H1 (cell line): ENCODE measurements at regions not wholly inside any gene's neighbourhood (a gene's known extent, or its start where the extent isn't known, plus 50 kb on each side); places are given as distances from the start of the nearest gene placed in this dataset.

ENCODE experiments used
- CTCF ChIA-PET: fragments of 300-600 bp; sonication (Branson Sonifier 250); formaldehyde crosslinking; loops from one replicate; lab custom pipeline; 2021; ENCODE audit not compliant: partially characterized antibody; lab: Charles Lee
- POLR2A ChIA-PET: fragments of 300-600 bp; sonication (Branson Sonifier 250); formaldehyde crosslinking; loops from one replicate; lab custom pipeline; 2021; ENCODE audit warnings: inconsistent platforms; ENCODE audit not compliant: partially characterized antibody; lab: Charles Lee
- DNase-seq, 2 experiments: peaks; one replicate each; pipeline versions ENCODE4 v3.0.0 to v3.0.0-alpha.2; 2010 to 2022; ENCODE audit warnings: low spot score in 2 of 2, low read depth in 1 of 2, mixed read lengths in 1 of 2
- FAIRE-seq: peaks from 2 replicates; lab custom pipeline; 2011; peaks lifted over from hg19 to GRCh38; lab: Jason Lieb, UNC
- H2AFZ ChIP-seq: 2 replicates; pipeline ENCODE4 v1.8.1; 2012; ENCODE audit warnings: low read length, inconsistent platforms
- H2AK5ac ChIP-seq: 2 replicates; pipeline ENCODE4 v1.6.1; 2013; ENCODE audit warnings: low read depth, low read length
- H2BK120ac ChIP-seq: replicated peaks from 2 replicates; pipeline ENCODE3; 2013; ENCODE audit warnings: low read depth, low read length, inconsistent platforms
- H2BK12ac ChIP-seq: 2 replicates; pipeline ENCODE4 v1.6.1; 2013; ENCODE audit warnings: low read depth, low read length
- H2BK15ac ChIP-seq: 2 replicates; pipeline ENCODE4 v1.6.1; 2013; ENCODE audit warnings: low read length
- H2BK20ac ChIP-seq: 2 replicates; pipeline ENCODE4 v1.6.1; 2013; ENCODE audit warnings: low read length
- H2BK5ac ChIP-seq: 2 replicates; pipeline ENCODE4 v1.6.1; 2013; ENCODE audit warnings: low read depth, low read length
- H3K14ac ChIP-seq: 2 replicates; pipeline ENCODE4 v1.6.1; 2013; ENCODE audit warnings: inconsistent platforms; ENCODE audit not compliant: insufficient read length
- H3K18ac ChIP-seq: 2 replicates; pipeline ENCODE4 v1.6.1; 2013; ENCODE audit warnings: low read length; ENCODE audit errors: extremely low read depth
- H3K23ac ChIP-seq: 2 replicates; pipeline ENCODE4 v1.6.1; 2013; ENCODE audit warnings: inconsistent platforms; ENCODE audit not compliant: insufficient read length
- H3K23me2 ChIP-seq: 2 replicates; pipeline ENCODE4 v1.6.1; 2013; ENCODE audit warnings: low read depth, low read length
- H3K27ac ChIP-seq: 2 replicates; pipeline ENCODE4 v1.6.1; 2011; ENCODE audit warnings: low read depth, low read length, inconsistent platforms
- H3K27me3 ChIP-seq, 4 experiments: replicated peaks in 1 of 4; 1 replicate in 1 of 4; 2 replicates in 3 of 4; pipeline versions ENCODE4 v1.6.1 to v1.8.1; 2011 to 2013; ENCODE audit warnings: low read length in 3 of 4, mild to moderate bottlenecking in 3 of 4, inconsistent platforms in 2 of 4, mixed read lengths in 2 of 4, moderate library complexity in 1 of 4; ENCODE audit not compliant: control insufficient read depth in 3 of 4, insufficient read depth in 3 of 4; ENCODE audit errors: extremely low read depth in 1 of 4
- H3K36me3 ChIP-seq, 4 experiments: 2 replicates each; pipeline versions ENCODE4 v1.6.1 to v1.8.1; 2011 to 2013; ENCODE audit warnings: mild to moderate bottlenecking in 4 of 4, low read length in 3 of 4, moderate library complexity in 2 of 4, control low read depth in 1 of 4, inconsistent platforms in 1 of 4; ENCODE audit not compliant: insufficient read depth in 4 of 4, control insufficient read depth in 2 of 4
- H3K4ac ChIP-seq: replicated peaks from 2 replicates; pipeline ENCODE3; 2013; ENCODE audit warnings: low read length, low read depth, mixed read lengths, inconsistent platforms; ENCODE audit not compliant: insufficient read length
- H3K4me1 ChIP-seq, 4 experiments: replicated peaks in 1 of 4; 1 replicate in 1 of 4; 2 replicates in 3 of 4; pipeline versions ENCODE4 v1.6.1 to v1.8.1; 2011 to 2013; ENCODE audit warnings: low read length in 3 of 4, inconsistent platforms in 2 of 4, mixed read lengths in 1 of 4; ENCODE audit not compliant: insufficient read depth in 4 of 4, control insufficient read depth in 3 of 4
- H3K4me2 ChIP-seq, 2 experiments: 2 replicates each; pipeline versions ENCODE4 v1.6.1 to v1.8.1; 2011 to 2013; ENCODE audit warnings: low read depth in 2 of 2, low read length in 2 of 2, control low read depth in 1 of 2, inconsistent platforms in 1 of 2, mild to moderate bottlenecking in 1 of 2; ENCODE audit not compliant: insufficient read depth in 1 of 2
- H3K4me3 ChIP-seq, 4 experiments: fragments of 200-600, 300-600 bp in 1 of 4; sonication (generic), shearing (Covaris generic), sonication (Bioruptor Twin) in 1 of 4; 2 replicates each; pipeline versions ENCODE4 v1.5.1 to v1.8.1; 2011 to 2016; ENCODE audit warnings: low read length in 4 of 4, low read depth in 3 of 4, control low read depth in 2 of 4, inconsistent platforms in 2 of 4, mild to moderate bottlenecking in 2 of 4, mixed read lengths in 1 of 4, moderate library complexity in 1 of 4; ENCODE audit not compliant: insufficient read depth in 2 of 4; ENCODE audit errors: extremely low read depth in 1 of 4
- H3K56ac ChIP-seq: replicated peaks from 2 replicates; pipeline ENCODE3; 2013; ENCODE audit warnings: low read depth, mild to moderate bottlenecking, mixed read lengths, low read length, inconsistent platforms; ENCODE audit not compliant: insufficient read length
- H3K79me1 ChIP-seq: 2 replicates; pipeline ENCODE4 v1.6.1; 2013; ENCODE audit warnings: low read depth, low read length, control low read depth
- H3K79me2 ChIP-seq, 2 experiments: 2 replicates each; pipeline versions ENCODE4 v1.6.1 to v1.8.1; 2012 to 2013; ENCODE audit warnings: low read length in 2 of 2, mild to moderate bottlenecking in 2 of 2, inconsistent platforms in 1 of 2; ENCODE audit not compliant: insufficient read depth in 2 of 2, control insufficient read depth in 1 of 2
- H3K9ac ChIP-seq, 4 experiments: replicated peaks in 1 of 4; 1 replicate in 1 of 4; 2 replicates in 3 of 4; pipeline versions ENCODE4 v1.6.1 to v1.8.1; 2011 to 2013; ENCODE audit warnings: low read depth in 3 of 4, low read length in 3 of 4, control low read depth in 2 of 4, mild to moderate bottlenecking in 2 of 4, moderate library complexity in 2 of 4, inconsistent platforms in 1 of 4; ENCODE audit errors: extremely low read depth in 1 of 4
- H3K9me3 ChIP-seq, 2 experiments: 2 replicates each; pipeline versions ENCODE4 v1.6.1 to v1.8.1; 2012 to 2013; ENCODE audit warnings: mild to moderate bottlenecking in 2 of 2, moderate library complexity in 2 of 2, control low read depth in 1 of 2, inconsistent platforms in 1 of 2, low read depth in 1 of 2, low read length in 1 of 2, mixed read lengths in 1 of 2; ENCODE audit not compliant: insufficient read depth in 2 of 2
- H4K20me1 ChIP-seq, 2 experiments: replicated peaks in 1 of 2; 2 replicates each; pipeline versions ENCODE3 to v1.8.1; 2011 to 2013; ENCODE audit warnings: inconsistent platforms in 2 of 2, low read length in 2 of 2, mild to moderate bottlenecking in 1 of 2; ENCODE audit not compliant: insufficient read depth in 2 of 2, control insufficient read depth in 1 of 2
- H4K5ac ChIP-seq: 2 replicates; pipeline ENCODE4 v1.6.1; 2013; ENCODE audit warnings: low read length, low read depth, mixed read lengths, inconsistent platforms; ENCODE audit not compliant: insufficient read length
- H4K8ac ChIP-seq: 2 replicates; pipeline ENCODE4 v1.8.0; 2013; ENCODE audit warnings: mild to moderate bottlenecking, moderate library complexity, low read length, inconsistent platforms; ENCODE audit not compliant: insufficient read depth; ENCODE audit errors: extremely low read depth
- H4K91ac ChIP-seq: replicated peaks from 2 replicates; pipeline ENCODE3; 2013; ENCODE audit warnings: low read length, mixed read lengths, inconsistent platforms; ENCODE audit not compliant: insufficient read length
- ATF3 ChIP-seq: IDR thresholded peaks from 2 replicates; pipeline ENCODE4 v1.6.1; 2011; ENCODE audit warnings: low read depth, mild to moderate bottlenecking, low read length; ENCODE audit not compliant: insufficient read depth
- CTBP2 ChIP-seq: IDR thresholded peaks from 2 replicates; pipeline ENCODE4 v1.7.0; 2011; ENCODE audit warnings: borderline replicate concordance, mild to moderate bottlenecking, moderate library complexity, mixed read lengths, low read length; ENCODE audit not compliant: insufficient read depth, insufficient read length
- EP300 ChIP-seq, 2 experiments: IDR thresholded peaks; 1 replicate in 1 of 2; 2 replicates in 1 of 2; pipeline ENCODE4 v1.6.1; 2011 to 2012; ENCODE audit warnings: low read depth in 2 of 2, low read length in 2 of 2, mild to moderate bottlenecking in 2 of 2, borderline replicate concordance in 1 of 2, inconsistent platforms in 1 of 2, moderate library complexity in 1 of 2
- EZH2 ChIP-seq: fragments of 200-600 bp; sonication (generic); IDR thresholded peaks from 2 replicates; pipeline ENCODE4 v1.7.1; 2012; ENCODE audit warnings: low read depth, mild to moderate bottlenecking, moderate library complexity, low read length, inconsistent platforms; ENCODE audit not compliant: severe bottlenecking
- JUN ChIP-seq: IDR thresholded peaks from 2 replicates; pipeline ENCODE4 v1.6.1; 2011; ENCODE audit warnings: low read depth, mild to moderate bottlenecking, improper control_type of control experiment, low read length
- POLR2AphosphoS5 ChIP-seq: IDR thresholded peaks from 2 replicates; pipeline ENCODE4 v1.6.1; 2011; ENCODE audit warnings: low read depth, low read length
- RBBP5 ChIP-seq: IDR thresholded peaks from 2 replicates; pipeline ENCODE4 v1.7.1; 2012; ENCODE audit warnings: low read depth, mild to moderate bottlenecking, inconsistent platforms, low read length, moderate library complexity, borderline replicate concordance
- TBP ChIP-seq: IDR thresholded peaks from 2 replicates; pipeline ENCODE4 v1.6.1; 2011; ENCODE audit warnings: low read depth, low read length, improper control_type of control experiment
- YY1 ChIP-seq: IDR thresholded peaks from 2 replicates; pipeline ENCODE4 v1.6.1; 2011; ENCODE audit warnings: low read depth, mild to moderate bottlenecking, low read length
- WGBS, 2 experiments: shearing (Covaris generic) in 1 of 2; methylation state at CpG; one replicate each; pipeline versions ENCODE4 v1.1.6 to v1.1.7; 2013 to 2015; ENCODE audit warnings: low lambda C conversion rate in 2 of 2, mixed read lengths in 2 of 2, inconsistent platforms in 1 of 2, low coverage in 1 of 2, missing lambda C conversion rate in 1 of 2; ENCODE audit not compliant: insufficient replicate concordance in 2 of 2, insufficient coverage in 1 of 2, insufficient read length in 1 of 2; ENCODE audit errors: extremely low coverage in 1 of 2, missing lambda C conversion rate in 1 of 2; 5-methylcytosine and 5-hydroxymethylcytosine counted together

GRCh38 chr11:130786586-130786985, 129.7 kb downstream of the SNX19 start:
- H3K23me2 ChIP-seq: no peaks in the 10 kb centered on the region
- WGBS, 2 experiments: 85% methylated on average over 5 of the region's 5 CpGs; no CpG with 5 or more reads in 1 of the 2 experiments
- no peak overlapping the region for H3K27ac ChIP-seq
- H3K4me3 ChIP-seq: no peak overlapping the region
- H3K56ac ChIP-seq: no peak overlapping the region
- H4K5ac ChIP-seq: no peak overlapping the region
- H2BK20ac ChIP-seq: no peak overlapping the region
- H2BK12ac ChIP-seq: no peak overlapping the region; the same call in 1 of the 2 replicates
- H3K4me1 ChIP-seq: peaks cover 0 to 7% (median 2%) of the 10 kb centered on the region in 4 experiments; a peak in 3 of 7 replicates
- POLR2A ChIA-PET: no interaction called here
- H3K4me2 ChIP-seq: no peak overlapping the region
- H3K79me1 ChIP-seq: no peaks in the 10 kb centered on the region
- no peak overlapping the region for H3K4ac ChIP-seq
- no peak for DNase-seq
- no peak overlapping the region for H2BK5ac ChIP-seq
- no peak overlapping the region for H3K18ac ChIP-seq
- H2AFZ ChIP-seq: 0 out of 2 replicates have a peak overlapping the region, but pooled peaks have one; percentile 13
- H2AK5ac ChIP-seq: no peak overlapping the region
- H4K91ac ChIP-seq: peak overlapping the region; percentile 20
- no peaks in the 10 kb centered on the region for H3K36me3 ChIP-seq
- no peak overlapping the region for H4K8ac ChIP-seq
- no peaks in the 10 kb centered on the region for H4K20me1 ChIP-seq
- no peak overlapping the region for H2BK120ac ChIP-seq
- no peaks in the 10 kb centered on the region for H3K79me2 ChIP-seq
- no peaks in the 10 kb centered on the region for H3K27me3 ChIP-seq
- H3K9me3 ChIP-seq: no peaks in the 10 kb centered on the region
- no peak overlapping the region for H3K23ac ChIP-seq
- TF ChIP-seq EP300 (IDR thresholded peaks at IDR 0.05; ENCODE audit: borderline replicate concordance in 1 of 2, low read depth in 2 of 2, low read length in 2 of 2) (no peak), EZH2 (no peak), RBBP5 (no peak), ATF3 (no peak), JUN (no peak), CTBP2 (no peak), TBP (no peak), POLR2AphosphoS5 (no peak), YY1 (no peak)
- FAIRE-seq: no peak
- H2BK15ac ChIP-seq: peak overlapping the region; percentile 73; the same call in 1 of the 2 replicates
- CTCF ChIA-PET: interaction anchor here (0.7 kb wide), 1 partner anchor 15 kb away, joined by 4 read pairs; no protein-coding TSS in a partner anchor
- H3K14ac ChIP-seq: no peak overlapping the region
- no peak overlapping the region for H3K9ac ChIP-seq
